Gastroesophageal sphincter (tissue), 3 donors: ENCODE measurements at regions not wholly inside any gene's neighbourhood (a gene's known extent, or its start where the extent isn't known, plus 50 kb on each side); places are given as distances from the start of the nearest gene placed in this dataset.

Experiments
- EP300 ChIP-seq: sonication (generic); formaldehyde crosslinking; IDR thresholded peaks from one replicate; pipeline ENCODE4 v1.6.1; 2017; ENCODE audit warnings: antibody characterized with exemption, mild to moderate bottlenecking
- POLR2A ChIP-seq, 2 donors: fragments of 450-650 bp; IDR thresholded peaks; one replicate each; pipeline ENCODE4 v1.6.1; 2017; ENCODE audit warnings: antibody characterized with exemption in 2 of 2, mild to moderate bottlenecking in 2 of 2, moderate library complexity in 1 of 2
- TF ChIP-seq, protein P1 (sequence below), 4 experiments: fragments of 200-600 bp in 2 of 4; fragments of 450-650 bp in 2 of 4; sonication (generic) in 1 of 4; IDR thresholded peaks; one replicate each; pipeline ENCODE4 v1.5.1; 2017 to 2019; ENCODE audit warnings: antibody characterized with exemption in 4 of 4, mild to moderate bottlenecking in 2 of 4, moderate library complexity in 2 of 4

DNA sequence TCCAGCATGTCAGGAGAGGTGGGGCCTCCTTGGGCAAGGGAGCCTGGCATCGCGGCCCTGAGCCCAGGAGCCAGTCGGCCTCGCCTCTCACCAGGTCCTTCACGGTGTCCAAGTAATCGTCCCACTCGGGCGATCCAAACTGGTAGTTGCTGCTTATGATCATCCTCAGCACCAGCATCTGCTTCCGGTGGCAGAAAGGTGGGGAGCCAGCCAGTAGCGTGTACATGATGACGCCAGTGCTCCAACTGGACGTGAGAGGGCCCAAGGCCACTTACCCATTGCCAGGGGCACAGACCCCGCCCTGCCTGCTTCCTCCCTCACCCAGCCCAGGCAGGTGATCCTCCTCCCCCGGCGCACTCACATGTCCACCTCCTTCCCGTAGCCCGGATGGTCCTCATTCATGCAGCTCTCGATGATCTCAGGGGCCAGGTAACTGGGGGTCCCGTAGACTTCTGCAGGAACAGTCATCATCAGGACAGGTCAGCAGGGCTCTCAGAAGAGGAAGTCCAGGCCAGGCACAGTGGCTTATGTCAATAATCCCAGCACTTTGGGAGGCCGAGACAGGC, 214.7 kb downstream of the OR4C45 start:
- TF ChIP-seq, protein P1, sequence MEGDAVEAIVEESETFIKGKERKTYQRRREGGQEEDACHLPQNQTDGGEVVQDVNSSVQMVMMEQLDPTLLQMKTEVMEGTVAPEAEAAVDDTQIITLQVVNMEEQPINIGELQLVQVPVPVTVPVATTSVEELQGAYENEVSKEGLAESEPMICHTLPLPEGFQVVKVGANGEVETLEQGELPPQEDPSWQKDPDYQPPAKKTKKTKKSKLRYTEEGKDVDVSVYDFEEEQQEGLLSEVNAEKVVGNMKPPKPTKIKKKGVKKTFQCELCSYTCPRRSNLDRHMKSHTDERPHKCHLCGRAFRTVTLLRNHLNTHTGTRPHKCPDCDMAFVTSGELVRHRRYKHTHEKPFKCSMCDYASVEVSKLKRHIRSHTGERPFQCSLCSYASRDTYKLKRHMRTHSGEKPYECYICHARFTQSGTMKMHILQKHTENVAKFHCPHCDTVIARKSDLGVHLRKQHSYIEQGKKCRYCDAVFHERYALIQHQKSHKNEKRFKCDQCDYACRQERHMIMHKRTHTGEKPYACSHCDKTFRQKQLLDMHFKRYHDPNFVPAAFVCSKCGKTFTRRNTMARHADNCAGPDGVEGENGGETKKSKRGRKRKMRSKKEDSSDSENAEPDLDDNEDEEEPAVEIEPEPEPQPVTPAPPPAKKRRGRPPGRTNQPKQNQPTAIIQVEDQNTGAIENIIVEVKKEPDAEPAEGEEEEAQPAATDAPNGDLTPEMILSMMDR (IDR thresholded peaks at IDR 0.05) = no peak
- TF ChIP-seq POLR2A (IDR thresholded peaks at IDR 0.05) (no peak), EP300 (no peak)
